H1 (cell line): ENCODE measurements at regions not wholly inside any gene's neighbourhood (a gene's known extent, or its start where the extent isn't known, plus 50 kb on each side); places are given as distances from the start of the nearest gene placed in this dataset.

Source experiments
- CTCF ChIA-PET: fragments of 300-600 bp; sonication (Branson Sonifier 250); formaldehyde crosslinking; loops from one replicate; lab custom pipeline; 2021; ENCODE audit not compliant: partially characterized antibody; lab: Charles Lee
- POLR2A ChIA-PET: fragments of 300-600 bp; sonication (Branson Sonifier 250); formaldehyde crosslinking; loops from one replicate; lab custom pipeline; 2021; ENCODE audit warnings: inconsistent platforms; ENCODE audit not compliant: partially characterized antibody; lab: Charles Lee
- DNase-seq, 2 experiments: peaks; one replicate each; pipeline versions ENCODE4 v3.0.0 to v3.0.0-alpha.2; 2010 to 2022; ENCODE audit warnings: low spot score in 2 of 2, low read depth in 1 of 2, mixed read lengths in 1 of 2
- FAIRE-seq: peaks from 2 replicates; lab custom pipeline; 2011; peaks lifted over from hg19 to GRCh38; lab: Jason Lieb, UNC
- H2AFZ ChIP-seq: 2 replicates; pipeline ENCODE4 v1.8.1; 2012; ENCODE audit warnings: low read length, inconsistent platforms
- H2AK5ac ChIP-seq: 2 replicates; pipeline ENCODE4 v1.6.1; 2013; ENCODE audit warnings: low read depth, low read length
- H2BK120ac ChIP-seq: replicated peaks from 2 replicates; pipeline ENCODE3; 2013; ENCODE audit warnings: low read depth, low read length, inconsistent platforms
- H2BK12ac ChIP-seq: 2 replicates; pipeline ENCODE4 v1.6.1; 2013; ENCODE audit warnings: low read depth, low read length
- H2BK15ac ChIP-seq: 2 replicates; pipeline ENCODE4 v1.6.1; 2013; ENCODE audit warnings: low read length
- H2BK20ac ChIP-seq: 2 replicates; pipeline ENCODE4 v1.6.1; 2013; ENCODE audit warnings: low read length
- H2BK5ac ChIP-seq: 2 replicates; pipeline ENCODE4 v1.6.1; 2013; ENCODE audit warnings: low read depth, low read length
- H3K14ac ChIP-seq: 2 replicates; pipeline ENCODE4 v1.6.1; 2013; ENCODE audit warnings: inconsistent platforms; ENCODE audit not compliant: insufficient read length
- H3K18ac ChIP-seq: 2 replicates; pipeline ENCODE4 v1.6.1; 2013; ENCODE audit warnings: low read length; ENCODE audit errors: extremely low read depth
- H3K23ac ChIP-seq: 2 replicates; pipeline ENCODE4 v1.6.1; 2013; ENCODE audit warnings: inconsistent platforms; ENCODE audit not compliant: insufficient read length
- H3K23me2 ChIP-seq: 2 replicates; pipeline ENCODE4 v1.6.1; 2013; ENCODE audit warnings: low read depth, low read length
- H3K27ac ChIP-seq: 2 replicates; pipeline ENCODE4 v1.6.1; 2011; ENCODE audit warnings: low read depth, low read length, inconsistent platforms
- H3K27me3 ChIP-seq, 4 experiments: replicated peaks in 1 of 4; 1 replicate in 1 of 4; 2 replicates in 3 of 4; pipeline versions ENCODE4 v1.6.1 to v1.8.1; 2011 to 2013; ENCODE audit warnings: low read length in 3 of 4, mild to moderate bottlenecking in 3 of 4, inconsistent platforms in 2 of 4, mixed read lengths in 2 of 4, moderate library complexity in 1 of 4; ENCODE audit not compliant: control insufficient read depth in 3 of 4, insufficient read depth in 3 of 4; ENCODE audit errors: extremely low read depth in 1 of 4
- H3K36me3 ChIP-seq, 4 experiments: 2 replicates each; pipeline versions ENCODE4 v1.6.1 to v1.8.1; 2011 to 2013; ENCODE audit warnings: mild to moderate bottlenecking in 4 of 4, low read length in 3 of 4, moderate library complexity in 2 of 4, control low read depth in 1 of 4, inconsistent platforms in 1 of 4; ENCODE audit not compliant: insufficient read depth in 4 of 4, control insufficient read depth in 2 of 4
- H3K4ac ChIP-seq: replicated peaks from 2 replicates; pipeline ENCODE3; 2013; ENCODE audit warnings: low read length, low read depth, mixed read lengths, inconsistent platforms; ENCODE audit not compliant: insufficient read length
- H3K4me1 ChIP-seq, 4 experiments: replicated peaks in 1 of 4; 1 replicate in 1 of 4; 2 replicates in 3 of 4; pipeline versions ENCODE4 v1.6.1 to v1.8.1; 2011 to 2013; ENCODE audit warnings: low read length in 3 of 4, inconsistent platforms in 2 of 4, mixed read lengths in 1 of 4; ENCODE audit not compliant: insufficient read depth in 4 of 4, control insufficient read depth in 3 of 4
- H3K4me2 ChIP-seq, 2 experiments: 2 replicates each; pipeline versions ENCODE4 v1.6.1 to v1.8.1; 2011 to 2013; ENCODE audit warnings: low read depth in 2 of 2, low read length in 2 of 2, control low read depth in 1 of 2, inconsistent platforms in 1 of 2, mild to moderate bottlenecking in 1 of 2; ENCODE audit not compliant: insufficient read depth in 1 of 2
- H3K4me3 ChIP-seq, 4 experiments: fragments of 200-600, 300-600 bp in 1 of 4; sonication (generic), shearing (Covaris generic), sonication (Bioruptor Twin) in 1 of 4; 2 replicates each; pipeline versions ENCODE4 v1.5.1 to v1.8.1; 2011 to 2016; ENCODE audit warnings: low read length in 4 of 4, low read depth in 3 of 4, control low read depth in 2 of 4, inconsistent platforms in 2 of 4, mild to moderate bottlenecking in 2 of 4, mixed read lengths in 1 of 4, moderate library complexity in 1 of 4; ENCODE audit not compliant: insufficient read depth in 2 of 4; ENCODE audit errors: extremely low read depth in 1 of 4
- H3K56ac ChIP-seq: replicated peaks from 2 replicates; pipeline ENCODE3; 2013; ENCODE audit warnings: low read depth, mild to moderate bottlenecking, mixed read lengths, low read length, inconsistent platforms; ENCODE audit not compliant: insufficient read length
- H3K79me1 ChIP-seq: 2 replicates; pipeline ENCODE4 v1.6.1; 2013; ENCODE audit warnings: low read depth, low read length, control low read depth
- H3K79me2 ChIP-seq, 2 experiments: 2 replicates each; pipeline versions ENCODE4 v1.6.1 to v1.8.1; 2012 to 2013; ENCODE audit warnings: low read length in 2 of 2, mild to moderate bottlenecking in 2 of 2, inconsistent platforms in 1 of 2; ENCODE audit not compliant: insufficient read depth in 2 of 2, control insufficient read depth in 1 of 2
- H3K9ac ChIP-seq, 4 experiments: replicated peaks in 1 of 4; 1 replicate in 1 of 4; 2 replicates in 3 of 4; pipeline versions ENCODE4 v1.6.1 to v1.8.1; 2011 to 2013; ENCODE audit warnings: low read depth in 3 of 4, low read length in 3 of 4, control low read depth in 2 of 4, mild to moderate bottlenecking in 2 of 4, moderate library complexity in 2 of 4, inconsistent platforms in 1 of 4; ENCODE audit errors: extremely low read depth in 1 of 4
- H3K9me3 ChIP-seq, 2 experiments: 2 replicates each; pipeline versions ENCODE4 v1.6.1 to v1.8.1; 2012 to 2013; ENCODE audit warnings: mild to moderate bottlenecking in 2 of 2, moderate library complexity in 2 of 2, control low read depth in 1 of 2, inconsistent platforms in 1 of 2, low read depth in 1 of 2, low read length in 1 of 2, mixed read lengths in 1 of 2; ENCODE audit not compliant: insufficient read depth in 2 of 2
- H4K20me1 ChIP-seq, 2 experiments: replicated peaks in 1 of 2; 2 replicates each; pipeline versions ENCODE3 to v1.8.1; 2011 to 2013; ENCODE audit warnings: inconsistent platforms in 2 of 2, low read length in 2 of 2, mild to moderate bottlenecking in 1 of 2; ENCODE audit not compliant: insufficient read depth in 2 of 2, control insufficient read depth in 1 of 2
- H4K5ac ChIP-seq: 2 replicates; pipeline ENCODE4 v1.6.1; 2013; ENCODE audit warnings: low read length, low read depth, mixed read lengths, inconsistent platforms; ENCODE audit not compliant: insufficient read length
- H4K8ac ChIP-seq: 2 replicates; pipeline ENCODE4 v1.8.0; 2013; ENCODE audit warnings: mild to moderate bottlenecking, moderate library complexity, low read length, inconsistent platforms; ENCODE audit not compliant: insufficient read depth; ENCODE audit errors: extremely low read depth
- H4K91ac ChIP-seq: replicated peaks from 2 replicates; pipeline ENCODE3; 2013; ENCODE audit warnings: low read length, mixed read lengths, inconsistent platforms; ENCODE audit not compliant: insufficient read length
- BACH1 ChIP-seq: IDR thresholded peaks from 2 replicates; pipeline ENCODE4 v1.6.1; 2012; ENCODE audit warnings: low read length, improper control_type of control experiment
- BCL11A ChIP-seq, 2 experiments: IDR thresholded peaks; one replicate each; pipeline ENCODE4 v1.6.1; 2011; ENCODE audit warnings: low read depth in 2 of 2, low read length in 2 of 2, mild to moderate bottlenecking in 2 of 2
- FOSL1 ChIP-seq: IDR thresholded peaks from 2 replicates; pipeline ENCODE4 v1.6.1; 2011; ENCODE audit warnings: mild to moderate bottlenecking, low read depth, low read length, moderate library complexity; ENCODE audit not compliant: insufficient read depth
- JUND ChIP-seq: IDR thresholded peaks from 2 replicates; pipeline ENCODE4 v1.6.1; 2011; ENCODE audit warnings: mild to moderate bottlenecking, improper control_type of control experiment, low read length
- KDM1A ChIP-seq: fragments of 200-600, 300-600 bp; sonication (generic); IDR thresholded peaks from 2 replicates; pipeline ENCODE4 v1.7.1; 2016; ENCODE audit warnings: mild to moderate bottlenecking, low read length, borderline replicate concordance
- NANOG ChIP-seq: IDR thresholded peaks from 2 replicates; pipeline ENCODE4 v1.6.1; 2011; ENCODE audit warnings: low read length, low read depth, mild to moderate bottlenecking, inconsistent platforms; ENCODE audit not compliant: insufficient read depth, poor library complexity, severe bottlenecking
- POU5F1 ChIP-seq: IDR thresholded peaks from 2 replicates; pipeline ENCODE4 v1.6.1; 2011; ENCODE audit warnings: low read depth, mild to moderate bottlenecking, low read length, moderate library complexity
- SRF ChIP-seq: IDR thresholded peaks from 2 replicates; pipeline ENCODE4 v1.6.1; 2011; ENCODE audit warnings: mild to moderate bottlenecking, low read depth, low read length, moderate library complexity
- USF2 ChIP-seq: IDR thresholded peaks from 2 replicates; pipeline ENCODE4 v1.6.1; 2011; ENCODE audit warnings: low read length, improper control_type of control experiment

GRCh38 chr14:76617440-76617839, 143.8 kb upstream of the VASH1 start (continued):
- TF ChIP-seq BCL11A (IDR thresholded peaks at IDR 0.05; ENCODE audit: low read depth in 2 of 2, low read length in 2 of 2): no peak

- H3K56ac ChIP-seq: no peak overlapping the region
- no peak overlapping the region for H4K5ac ChIP-seq
- no peak overlapping the region for H4K91ac ChIP-seq
- H3K79me2 ChIP-seq: no peaks in the 10 kb centered on the region
- no peak overlapping the region for H2BK120ac ChIP-seq
- H2BK15ac ChIP-seq: no peak overlapping the region
- H3K9me3 ChIP-seq: no peaks in the 10 kb centered on the region
- no peak overlapping the region for H3K18ac ChIP-seq
- no peak overlapping the region for H2BK5ac ChIP-seq
- no peaks in the 10 kb centered on the region for H4K20me1 ChIP-seq
- H3K4me1 ChIP-seq: no peaks in the 10 kb centered on the region
- no peak overlapping the region for H3K4ac ChIP-seq
- H3K14ac ChIP-seq: no peak overlapping the region
- H2AFZ ChIP-seq: no peak overlapping the region
- no peak for TF ChIP-seq SRF
- no peak for TF ChIP-seq BACH1
- no peak for TF ChIP-seq USF2
- TF ChIP-seq KDM1A: peak; percentile 52; the same call in 1 of the 2 replicates
- TF ChIP-seq POU5F1: no peak
- TF ChIP-seq JUND: no peak
- TF ChIP-seq FOSL1: no peak
- no peak for TF ChIP-seq NANOG
- TF ChIP-seq, all 59 proteins: peak for 1
- POLR2A ChIA-PET: no interaction called here
- H3K23me2 ChIP-seq: no peaks in the 10 kb centered on the region
- FAIRE-seq (no peak), DNase-seq (no peak)
- CTCF ChIA-PET: interaction anchor here (1.2 kb wide), 1 partner anchor 38 kb away, joined by 7 read pairs; no protein-coding TSS in a partner anchor
- H3K23ac ChIP-seq: no peak overlapping the region
- no peak overlapping the region for H4K8ac ChIP-seq
- no peak overlapping the region for H2BK12ac ChIP-seq
- H3K4me2 ChIP-seq: no peak overlapping the region
- no peaks in the 10 kb centered on the region for H3K36me3 ChIP-seq
- no peak overlapping the region for H3K27ac ChIP-seq
- H2AK5ac ChIP-seq: no peak overlapping the region
- H3K79me1 ChIP-seq: no peaks in the 10 kb centered on the region
- no peaks in the 10 kb centered on the region for H3K27me3 ChIP-seq
- H3K9ac ChIP-seq: no peak overlapping the region
- H2BK20ac ChIP-seq: no peak overlapping the region
- no peak overlapping the region for H3K4me3 ChIP-seq
Measured at GRCh38 chr14:76636602-76637001, 124.7 kb upstream of the VASH1 start.
